Stimulated activated CD8-positive, alpha-beta memory T cell treated with anti-CD3 and anti-CD28 coated beads, Interleukin-7, amount 100 ng/mL, for 1 hour (primary cell): ENCODE measurements at regions not wholly inside any gene's neighbourhood (a gene's known extent, or its start where the extent isn't known, plus 50 kb on each side); places are given as distances from the start of the nearest gene placed in this dataset.

Source experiments
- DNase-seq, 2 donors: peaks; one replicate each; pipeline ENCODE4 v3.0.0-alpha.2; 2020; ENCODE audit warnings: low read depth in 2 of 2

DNA sequence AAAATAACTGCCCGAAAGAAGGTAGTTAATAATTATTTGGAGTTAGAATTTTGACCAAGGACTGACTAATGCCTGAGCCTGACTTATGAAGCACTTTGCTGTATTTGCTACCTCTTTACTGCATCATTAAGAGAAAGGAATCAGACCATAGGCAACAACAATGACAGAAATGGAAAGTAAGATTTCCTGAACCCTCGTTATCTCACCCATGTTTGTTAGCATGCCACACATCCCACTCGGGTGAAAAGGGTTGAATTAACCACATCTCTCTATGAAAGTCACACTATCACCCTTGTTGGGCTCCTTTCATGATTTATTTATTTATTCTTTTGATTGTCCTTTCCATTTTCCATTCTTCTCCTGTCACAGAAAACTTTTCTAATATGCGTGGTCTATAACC lies 59.6 kb downstream of the OLIG3 start:
- DNase-seq, result no peak

DNA sequence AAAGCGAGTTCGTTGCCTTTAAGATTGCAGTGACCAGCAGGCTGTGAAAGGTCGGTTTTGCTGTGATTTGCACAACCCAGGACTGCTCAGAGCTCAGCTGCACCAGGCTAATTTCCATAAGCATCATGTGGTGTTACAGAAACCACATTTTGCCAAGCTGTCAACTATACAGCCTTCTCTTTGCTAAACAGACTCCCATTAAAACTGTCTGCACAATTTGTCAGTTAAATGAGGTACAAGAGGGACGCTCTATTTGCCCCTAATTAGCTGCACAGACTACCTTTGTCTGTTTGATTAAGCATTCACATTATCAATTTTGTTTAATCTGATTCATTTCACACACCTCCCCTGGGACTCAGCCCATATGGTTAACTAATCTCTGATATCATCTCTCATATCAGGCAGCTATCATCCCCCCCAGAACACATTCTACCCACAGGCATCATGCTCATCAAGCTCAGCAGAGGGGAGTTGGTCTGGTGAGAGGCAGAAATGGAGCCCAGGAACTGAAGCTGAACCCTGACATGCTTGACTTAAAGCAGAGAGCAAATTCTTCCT lies 62.1 kb downstream of the OLIG3 start:
- DNase-seq, result no peak

DNA sequence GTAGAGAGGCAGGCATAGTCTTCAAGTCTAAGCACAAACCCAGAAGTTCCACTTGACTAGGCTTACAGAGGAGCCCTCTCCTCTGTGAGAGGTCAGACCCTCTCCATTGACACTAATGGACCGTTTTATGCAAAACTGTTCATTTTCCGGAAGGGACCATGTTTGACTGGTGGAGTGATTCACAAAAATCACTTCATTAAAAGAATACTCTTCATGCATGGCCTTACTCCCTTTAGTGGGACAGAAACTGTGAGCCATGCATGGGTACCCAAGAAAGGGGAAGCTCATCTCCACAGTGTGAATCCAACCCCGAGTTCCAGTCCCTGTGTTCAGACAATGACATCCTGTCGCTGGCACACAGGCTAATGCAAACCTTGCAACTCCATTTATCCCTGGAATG lies 63.2 kb downstream of the OLIG3 start:
- DNase-seq, result no peak

DNA sequence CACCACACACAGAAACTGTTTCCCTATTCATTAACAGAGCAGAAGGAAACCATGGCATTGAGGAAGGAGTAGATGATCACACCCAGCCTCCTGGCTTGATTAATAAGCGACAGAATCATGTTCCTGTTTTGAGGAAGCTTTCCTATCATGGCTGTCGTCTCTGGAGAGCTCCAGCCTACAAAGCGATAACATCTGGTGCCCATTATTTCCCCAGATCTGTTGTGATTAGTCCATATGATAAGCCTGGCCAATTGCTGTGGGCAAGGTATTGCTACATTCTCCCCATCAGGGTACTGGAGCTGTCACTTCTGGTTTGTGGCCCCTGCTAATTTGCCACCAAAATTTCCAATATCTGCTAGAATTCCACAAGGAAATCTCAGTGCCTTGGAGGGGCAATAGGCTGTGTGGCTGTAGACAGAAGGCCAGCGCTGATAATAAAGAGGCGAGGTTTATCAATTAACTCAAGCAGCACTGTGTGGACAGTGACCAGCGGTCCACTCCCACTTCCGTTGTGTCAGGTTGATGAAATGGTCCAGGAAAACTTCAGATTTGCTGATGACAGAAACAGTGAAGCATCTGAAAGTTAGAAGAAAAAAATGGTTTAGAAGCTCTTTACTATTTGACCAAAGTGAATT lies 66.4 kb downstream of the OLIG3 start:
- DNase-seq, result no peak

DNA sequence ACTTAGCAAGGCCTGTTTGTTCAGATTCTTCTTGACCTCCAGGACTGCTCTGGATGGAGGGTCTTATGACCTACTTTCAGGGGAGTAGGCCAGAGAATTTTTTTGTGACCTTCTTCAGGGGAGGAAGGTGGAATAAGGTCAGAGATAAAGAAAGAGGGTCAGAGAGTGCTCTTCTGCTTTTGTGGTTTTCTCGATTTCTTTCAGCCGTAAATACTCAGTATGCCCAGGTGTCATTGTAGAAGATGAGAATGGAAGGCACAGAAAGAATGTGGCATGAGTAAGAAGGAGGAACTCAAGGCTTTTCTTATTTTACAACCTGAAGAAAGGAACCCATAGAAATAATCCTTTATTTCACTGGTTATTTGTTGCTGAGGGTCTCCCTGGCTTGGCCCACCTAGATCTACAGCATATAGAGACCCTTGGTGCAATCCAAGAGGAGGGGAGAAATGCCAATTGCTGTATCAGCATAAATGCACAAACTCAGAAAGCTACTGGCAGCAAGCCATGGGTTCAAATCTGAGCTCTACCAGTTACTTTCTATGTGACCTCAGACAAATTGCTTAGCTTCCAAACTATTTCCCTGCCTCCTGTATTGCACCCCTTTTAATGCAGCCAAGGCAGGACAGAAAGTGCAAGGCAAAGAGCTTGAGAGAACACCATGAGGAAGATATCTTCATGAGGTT lies 68.0 kb downstream of the OLIG3 start:
- no peak for DNase-seq

DNA sequence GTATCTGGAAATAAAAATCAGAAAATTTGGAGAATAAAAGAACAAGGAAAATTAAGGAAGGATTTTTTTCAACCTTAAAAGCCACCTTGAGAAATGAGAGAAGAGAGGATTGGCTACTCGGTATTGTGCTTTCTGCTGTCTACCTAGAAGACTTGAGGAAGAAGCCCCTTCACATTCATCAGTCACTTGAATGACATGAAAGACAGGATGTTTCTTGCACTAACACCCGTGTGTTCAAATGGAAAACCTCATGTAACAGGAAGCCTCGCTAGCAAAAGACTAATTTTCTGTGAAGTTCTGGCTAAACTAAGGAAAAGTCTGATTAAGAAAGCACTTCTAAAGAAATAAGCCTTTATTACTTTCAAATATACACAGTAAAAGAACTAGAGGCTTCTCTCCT lies 69.9 kb downstream of the OLIG3 start:
- no peak for DNase-seq

DNA sequence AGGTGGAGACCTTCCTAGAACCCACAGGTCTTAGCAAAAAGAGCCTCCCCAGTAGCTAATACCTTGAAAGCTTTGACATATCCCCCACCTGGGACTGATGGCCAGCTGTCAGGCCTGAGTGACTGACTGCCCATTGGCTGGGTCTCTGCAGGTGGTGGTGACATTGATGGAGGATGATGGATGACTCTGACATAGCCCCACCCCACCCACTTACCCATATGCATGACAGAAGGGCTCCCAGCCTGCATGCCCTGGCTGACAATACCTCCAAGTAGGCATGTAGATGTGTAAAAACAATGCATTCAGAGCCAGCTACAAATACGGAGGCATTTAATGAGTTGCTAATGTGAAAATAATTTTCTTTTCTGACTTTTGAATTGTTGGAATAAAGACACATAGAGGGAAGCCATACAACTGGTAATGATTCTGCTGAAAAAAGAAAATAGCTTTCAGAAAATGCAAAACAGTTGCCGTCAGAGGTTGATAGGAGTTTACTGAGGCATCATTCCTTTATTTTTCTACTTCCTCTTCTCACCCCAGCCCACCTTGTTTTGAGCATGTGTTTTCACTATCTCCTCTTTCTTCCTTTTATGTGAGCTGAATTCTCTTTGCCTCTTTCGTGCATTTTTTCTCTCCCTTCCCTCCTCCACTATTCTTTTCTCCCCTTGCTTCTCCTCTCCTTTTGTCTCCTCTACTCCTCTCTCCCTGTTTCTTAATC lies 70.6 kb downstream of the OLIG3 start:
- no peak for DNase-seq

DNA sequence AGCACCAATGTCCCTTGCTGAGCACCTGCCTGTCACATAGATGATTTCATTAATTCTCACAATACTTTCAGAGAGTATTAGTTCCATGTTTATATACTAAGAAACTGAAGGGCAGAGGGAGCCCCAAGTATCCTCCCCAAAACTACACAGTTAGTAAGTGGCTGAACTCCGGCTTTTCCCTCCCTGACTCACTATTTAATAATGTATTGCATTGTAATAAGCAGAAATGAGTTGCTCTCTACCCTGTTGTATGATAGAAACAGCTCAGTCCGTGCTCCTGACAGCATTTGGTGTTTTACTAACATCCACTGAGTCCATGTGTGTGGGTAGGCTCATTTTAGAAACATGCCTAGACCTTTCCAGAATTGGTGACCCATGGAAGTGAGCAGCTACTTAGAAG lies 76.8 kb downstream of the OLIG3 start:
- DNase-seq, result no peak

DNA sequence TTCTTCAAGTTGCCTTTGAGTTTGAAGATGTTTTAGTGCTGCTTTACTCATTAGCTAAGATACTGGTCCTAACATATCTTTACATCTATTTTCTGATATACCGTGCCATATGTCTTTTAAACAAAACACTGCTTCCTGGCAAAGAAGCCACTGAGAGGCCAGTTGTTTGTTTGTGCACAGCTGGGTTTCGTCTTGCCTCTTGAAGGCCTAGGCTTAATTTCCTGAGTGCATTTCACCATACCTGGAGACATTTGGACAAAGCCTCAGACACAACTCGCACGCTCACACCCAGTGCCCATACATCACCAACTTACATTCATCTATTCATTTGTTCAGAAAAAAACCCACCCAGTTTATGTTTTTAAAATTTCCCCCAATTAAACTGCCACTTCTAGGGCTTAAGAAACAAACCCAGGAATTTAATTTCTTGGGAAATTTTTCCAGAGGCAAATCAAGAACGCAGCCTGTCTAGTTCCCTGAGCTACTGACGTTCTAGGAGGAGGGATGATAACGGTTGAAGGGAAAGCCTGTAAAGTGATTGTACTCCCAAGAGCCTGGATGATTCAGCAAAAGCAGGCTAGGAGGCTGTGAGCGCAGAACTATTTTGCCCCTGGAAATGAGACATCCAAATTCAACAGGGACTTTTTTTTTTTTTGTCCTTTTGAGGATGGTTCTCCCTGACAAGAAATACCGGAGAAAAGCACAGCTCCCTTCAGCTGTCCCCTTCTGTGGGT lies 77.7 kb downstream of the OLIG3 start:
- no peak for DNase-seq

DNA sequence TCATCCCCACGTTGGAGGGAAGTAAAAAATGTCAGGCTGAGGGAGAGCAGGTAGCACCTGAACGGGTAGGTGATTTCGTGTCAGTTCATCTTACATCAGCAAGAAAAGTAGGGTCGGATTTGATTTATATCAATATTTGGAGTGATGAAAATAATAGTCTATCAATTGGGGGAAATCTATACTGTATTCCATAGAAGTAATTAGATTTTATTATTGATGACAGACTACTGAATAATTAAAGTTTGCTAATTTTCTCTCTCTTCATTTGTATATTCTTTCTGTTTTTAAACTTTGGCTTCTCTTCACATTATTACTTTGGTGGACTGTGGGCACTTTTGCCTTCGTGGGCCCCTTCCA lies 78.4 kb downstream of the OLIG3 start:
- DNase-seq, result no peak

DNA sequence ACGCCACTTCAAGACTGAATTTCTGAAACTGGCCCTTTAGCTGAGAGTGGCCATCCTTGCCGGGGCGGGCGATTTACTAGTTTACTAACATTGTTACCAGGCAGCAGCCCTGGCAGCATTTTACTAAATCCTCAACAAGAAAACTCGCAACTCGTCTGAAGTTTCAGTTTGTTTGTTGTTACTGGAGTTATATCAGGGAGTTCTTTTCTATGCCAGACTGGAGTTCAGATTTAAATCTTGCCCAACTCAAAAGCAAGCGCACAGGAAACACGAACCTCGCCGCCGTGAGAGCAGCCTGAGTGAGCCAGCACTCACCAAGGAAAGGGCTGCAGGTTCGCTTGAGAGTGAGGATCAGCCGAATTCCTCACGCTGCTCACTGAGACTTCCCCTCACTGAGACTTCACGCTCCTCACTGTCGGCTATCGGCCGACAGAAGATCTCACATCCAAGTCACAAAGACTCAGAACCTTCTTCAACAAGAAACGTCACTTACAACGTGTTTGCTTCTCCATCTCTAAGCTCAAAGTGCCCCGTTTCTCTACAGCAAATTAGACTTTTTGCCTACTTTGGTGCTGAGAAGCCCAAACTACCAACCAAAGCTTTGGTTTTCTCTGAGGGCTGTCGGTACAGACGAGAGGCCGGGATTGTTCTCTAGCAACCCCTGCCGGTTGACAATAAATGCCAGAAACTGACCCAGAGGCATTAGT lies 78.9 kb downstream of the OLIG3 start:
- DNase-seq, result peak; percentile 36 to 37

DNA sequence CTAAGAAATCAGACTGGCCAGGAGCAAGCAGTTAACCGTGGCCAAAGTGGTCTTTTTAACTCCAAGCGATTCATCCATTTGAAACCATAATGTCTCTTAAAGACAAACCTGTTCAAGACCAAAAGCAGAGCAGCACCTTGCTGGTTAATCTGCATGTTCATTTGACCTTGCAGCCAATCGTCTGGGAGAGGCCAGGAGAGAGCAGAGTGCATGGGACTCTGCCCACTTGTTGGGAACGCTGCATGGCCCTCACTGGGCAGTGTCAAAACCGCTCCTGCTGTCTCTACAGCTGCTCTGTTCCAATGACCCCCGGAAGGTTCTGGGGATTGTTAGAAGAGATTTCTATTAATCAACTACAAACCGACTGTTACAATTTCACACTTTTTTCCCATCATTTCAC lies 79.6 kb downstream of the OLIG3 start:
- no peak for DNase-seq

DNA sequence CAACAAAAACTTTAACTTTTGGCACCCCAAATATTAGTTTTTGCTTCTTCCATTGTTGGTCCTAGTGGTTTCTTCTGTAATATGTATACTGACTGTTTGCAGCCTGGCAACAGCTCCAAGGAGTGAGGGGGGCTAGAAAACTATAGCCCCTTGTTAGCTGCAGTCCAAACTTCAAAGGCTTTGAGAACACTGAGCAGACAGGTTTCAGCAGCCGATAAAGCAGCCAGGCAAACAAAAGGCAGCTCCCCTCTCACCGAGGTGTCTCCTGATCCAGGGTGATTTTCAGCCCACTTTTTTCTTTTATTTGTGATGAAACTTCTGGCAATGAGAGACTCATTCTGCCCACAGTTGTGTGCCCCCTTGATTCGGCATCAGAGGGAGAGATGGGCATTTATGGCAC lies 80.7 kb downstream of the OLIG3 start:
- no peak for DNase-seq

DNA sequence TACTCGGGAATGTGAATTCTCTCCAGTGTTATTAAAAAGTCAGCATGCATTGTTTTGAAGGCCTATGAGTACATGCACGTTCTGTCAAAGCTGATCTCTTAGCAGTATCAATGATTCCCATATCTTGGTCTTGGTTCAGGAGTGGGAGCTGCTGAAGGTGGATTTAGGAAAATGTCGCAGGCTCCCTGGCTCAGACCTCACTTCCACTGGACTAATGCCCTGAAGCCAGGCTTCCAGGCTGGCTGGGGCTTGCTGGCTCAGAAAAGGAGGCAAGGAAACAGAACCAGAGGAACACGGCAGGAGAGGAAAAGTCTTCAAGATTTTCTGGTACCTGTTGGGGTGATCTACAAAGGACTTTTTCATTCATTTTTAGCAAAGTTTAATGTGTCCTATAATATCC lies 81.6 kb downstream of the OLIG3 start:
- no peak for DNase-seq

DNA sequence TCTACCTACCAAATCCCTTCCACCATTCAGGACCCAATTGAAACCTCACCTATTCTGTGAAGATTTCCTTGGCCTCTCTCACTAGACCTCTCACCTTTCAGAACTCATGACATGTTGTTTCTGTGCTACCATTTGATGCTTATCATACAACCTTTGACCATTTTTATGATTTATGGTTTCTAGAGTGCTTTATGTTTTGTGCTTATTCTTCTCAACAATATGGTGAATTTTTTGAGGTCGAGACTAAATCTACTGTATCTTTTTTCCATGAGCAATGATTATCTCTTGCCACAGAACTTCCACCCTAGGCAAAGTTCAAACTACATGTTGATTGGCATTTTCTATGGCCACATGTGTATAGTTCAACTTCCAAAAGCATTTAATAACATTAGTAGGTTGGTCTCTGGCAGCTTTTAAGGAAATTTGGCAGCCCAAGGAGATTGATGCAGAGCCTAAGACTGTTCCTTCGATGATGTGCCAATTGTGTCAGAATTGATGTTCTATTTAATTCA lies 84.9 kb downstream of the OLIG3 start:
- DNase-seq, result no peak

DNA sequence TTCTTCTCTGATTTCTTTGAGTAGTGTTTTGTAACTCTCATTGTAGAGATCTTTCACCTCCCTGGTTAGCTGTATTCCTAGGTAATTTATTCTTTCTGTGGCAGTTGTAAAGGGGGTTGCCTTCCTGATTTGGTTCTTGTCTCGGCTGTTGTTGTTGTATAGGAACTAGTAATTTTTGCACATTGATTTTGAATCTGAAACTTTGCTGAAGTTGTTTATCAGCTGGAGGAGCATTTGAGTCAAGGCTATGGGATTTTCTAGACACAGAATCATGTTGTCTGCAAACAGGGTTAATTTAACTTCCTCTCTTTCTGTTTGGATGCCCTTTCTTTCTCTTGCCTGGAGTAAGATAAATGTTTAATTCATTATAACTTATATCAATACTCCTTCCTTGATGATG lies 86.4 kb downstream of the OLIG3 start:
- no peak for DNase-seq

DNA sequence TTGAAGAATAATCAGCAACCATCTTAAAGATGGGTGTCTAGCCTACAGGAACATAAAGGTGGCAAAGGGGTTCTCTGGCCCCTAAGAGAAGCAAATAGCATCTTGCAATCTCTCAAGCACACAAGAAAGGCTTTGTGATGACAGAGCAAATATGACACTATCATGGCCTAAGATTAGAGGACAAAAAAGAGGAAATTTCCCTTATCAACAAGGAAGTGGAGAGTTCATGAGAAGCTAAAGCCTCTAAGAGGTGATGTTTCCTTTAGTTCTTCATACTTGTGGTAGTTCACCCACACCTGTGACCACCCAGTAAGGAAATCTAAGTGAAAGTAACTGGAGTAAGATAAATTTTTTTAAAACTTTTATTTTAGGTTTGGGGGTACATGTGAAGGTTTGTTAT lies 88.4 kb downstream of the OLIG3 start:
- no peak for DNase-seq

DNA sequence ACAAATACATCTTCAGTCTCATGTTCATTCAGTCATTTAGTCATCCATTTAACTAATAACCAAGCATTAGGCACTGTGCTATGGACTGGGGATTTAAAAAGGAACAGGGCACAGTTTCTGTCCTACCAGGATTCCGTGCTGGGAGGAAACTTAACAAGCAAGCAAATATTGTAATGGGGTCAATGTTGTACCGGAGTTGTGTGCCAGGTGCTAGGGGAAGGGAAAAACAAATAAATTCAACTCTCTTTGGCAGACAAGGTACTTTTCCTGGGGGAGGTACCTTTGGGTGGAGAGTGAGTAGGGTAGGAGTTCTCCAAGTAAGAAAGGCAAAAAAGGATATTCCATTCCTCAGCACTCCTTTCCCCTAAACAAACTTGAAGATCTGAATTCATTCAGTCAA lies 90.3 kb downstream of the OLIG3 start:
- no peak for DNase-seq

DNA sequence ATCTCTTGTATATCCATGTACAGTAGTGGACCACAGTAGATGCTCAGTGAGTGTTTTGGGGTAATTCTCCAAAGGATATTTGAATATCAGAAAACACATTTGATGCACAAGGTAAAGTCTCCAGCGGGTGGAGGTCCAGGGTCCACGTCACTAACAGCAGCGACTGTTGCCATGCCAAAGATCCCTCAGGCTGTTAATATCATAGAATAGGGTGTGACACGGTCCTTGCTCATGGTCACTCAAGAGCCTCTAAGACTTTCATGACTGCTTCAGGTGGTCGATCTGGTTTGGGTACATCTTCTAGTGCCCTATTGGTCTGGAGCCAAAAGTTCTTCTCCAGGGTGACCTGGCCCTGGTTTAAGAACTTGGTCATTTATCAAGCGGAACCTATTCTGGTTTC lies 90.8 kb downstream of the OLIG3 start:
- no peak for DNase-seq

DNA sequence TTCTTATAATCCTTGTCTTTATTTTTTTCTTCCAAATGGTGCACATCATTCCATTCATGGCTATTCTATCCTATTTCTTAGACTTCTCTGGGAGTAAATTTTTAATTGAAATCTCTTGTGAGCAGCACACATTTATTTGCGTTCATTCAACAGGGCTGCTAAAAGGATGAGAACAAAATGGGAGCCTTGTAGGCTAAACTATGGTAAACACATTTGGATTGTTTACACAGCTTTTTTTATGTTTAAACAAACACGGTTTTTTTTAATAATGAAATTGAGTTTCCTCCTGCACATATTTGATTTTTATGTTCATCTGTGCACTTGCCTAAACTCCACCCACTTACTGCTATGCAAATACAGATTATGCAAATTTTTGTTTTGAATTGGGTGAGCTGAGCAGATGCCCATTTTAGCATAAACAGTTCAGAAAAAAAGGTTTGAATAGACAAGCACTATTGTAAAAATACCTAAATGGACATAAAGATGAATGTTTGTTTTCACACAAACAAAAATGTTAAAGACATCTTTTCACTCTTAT lies 92.0 kb downstream of the OLIG3 start:
- DNase-seq, result no peak

DNA sequence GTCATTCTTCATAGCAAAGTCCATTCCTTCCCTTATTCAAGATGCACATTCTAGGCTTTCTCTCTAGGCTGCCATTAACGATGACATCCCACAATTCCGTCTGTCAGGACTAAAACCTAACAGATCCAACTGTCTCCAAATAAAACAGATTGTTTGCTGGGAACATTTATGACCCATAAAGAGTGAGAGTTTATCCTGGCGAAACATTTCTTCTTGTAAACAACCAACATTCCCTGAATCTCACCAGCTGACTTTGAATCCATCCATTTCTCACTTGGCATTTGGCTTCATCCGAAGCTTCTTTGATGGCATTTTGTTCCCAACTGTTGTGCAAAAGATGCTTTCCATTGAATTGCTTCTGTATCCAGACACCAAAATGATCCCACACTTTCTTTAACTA lies 93.1 kb downstream of the OLIG3 start:
- DNase-seq, result no peak
